Keratinocyte (primary cell): ENCODE measurements at regions not wholly inside any gene's neighbourhood (a gene's known extent, or its start where the extent isn't known, plus 50 kb on each side); places are given as distances from the start of the nearest gene placed in this dataset.

Experiments used
- CTCF ChIP-seq, 3 experiments: IDR thresholded peaks in 1 of 3; conservative IDR thresholded peaks in 1 of 3; optimal IDR thresholded peaks in 1 of 3; 2 replicates in 2 of 3; 3 replicates in 1 of 3; pipeline versions ENCODE3 to v1.5.1; 2011; ENCODE audit warnings: low read length in 3 of 3, mild to moderate bottlenecking in 3 of 3, moderate library complexity in 2 of 3, control low read depth in 1 of 3, inconsistent platforms in 1 of 3; ENCODE audit not compliant: insufficient read depth in 2 of 3; ENCODE audit errors: extremely low read depth in 1 of 3
- EZH2 ChIP-seq: IDR thresholded peaks from one replicate; pipeline ENCODE4 v1.6.1; 2012; ENCODE audit warnings: inconsistent platforms, mild to moderate bottlenecking, low read length, moderate library complexity

GRCh38 chr22:49395617-49396016 is 432.1 kb downstream of the BRD1 start:
- no peak for TF ChIP-seq CTCF (optimal IDR thresholded peaks at IDR 0.05 in 1 of 3, IDR thresholded peaks at IDR 0.05 in 1 of 3, conservative IDR thresholded peaks at IDR 0.05 in 1 of 3; ENCODE audit: extremely low read depth in 1 of 3, insufficient read depth in 2 of 3, low read length in 3 of 3)
- TF ChIP-seq EZH2 = no peak
